GM12892 (cell line): ENCODE measurements at regions not wholly inside any gene's neighbourhood (a gene's known extent, or its start where the extent isn't known, plus 50 kb on each side); places are given as distances from the start of the nearest gene placed in this dataset.

ENCODE experiments used
- POLR2A ChIP-seq: IDR thresholded peaks from 2 replicates; pipeline ENCODE4 v1.6.1; 2011; ENCODE audit warnings: low read depth, low read length, control low read depth
- POLR2AphosphoS5 ChIP-seq: IDR thresholded peaks from 2 replicates; pipeline ENCODE4 v1.6.1; 2011; ENCODE audit warnings: low read depth, low read length, control low read depth
- TAF1 ChIP-seq: IDR thresholded peaks from 2 replicates; pipeline ENCODE4 v1.6.1; 2011; ENCODE audit warnings: low read depth, mild to moderate bottlenecking, control low read depth, low read length, borderline replicate concordance

GRCh38 chr2:175436076-175436475, 254.6 kb upstream of the ATP5MC3 start:
- no peak for TF ChIP-seq POLR2AphosphoS5
- TF ChIP-seq POLR2A = no peak
- no peak for TF ChIP-seq TAF1
